ENCODE measurements at regions not wholly inside any gene's neighbourhood (a gene's known extent, or its start where the extent isn't known, plus 50 kb on each side); places are given as distances from the start of the nearest gene placed in this dataset.

GRCh38 chr21:15141261-15141970, 76.6 kb upstream of the NRIP1 start:
- TF ChIP-seq POLR2A (IDR thresholded peaks at IDR 0.05; ENCODE audit: low read length): no peak
- TF ChIP-seq GATA1 (IDR thresholded peaks at IDR 0.05; ENCODE audit: low read depth, low read length): no peak

Measured in erythroblast (primary cell).